ENCODE measurements at regions not wholly inside any gene's neighbourhood (a gene's known extent, or its start where the extent isn't known, plus 50 kb on each side); places are given as distances from the start of the nearest gene placed in this dataset.

DNA sequence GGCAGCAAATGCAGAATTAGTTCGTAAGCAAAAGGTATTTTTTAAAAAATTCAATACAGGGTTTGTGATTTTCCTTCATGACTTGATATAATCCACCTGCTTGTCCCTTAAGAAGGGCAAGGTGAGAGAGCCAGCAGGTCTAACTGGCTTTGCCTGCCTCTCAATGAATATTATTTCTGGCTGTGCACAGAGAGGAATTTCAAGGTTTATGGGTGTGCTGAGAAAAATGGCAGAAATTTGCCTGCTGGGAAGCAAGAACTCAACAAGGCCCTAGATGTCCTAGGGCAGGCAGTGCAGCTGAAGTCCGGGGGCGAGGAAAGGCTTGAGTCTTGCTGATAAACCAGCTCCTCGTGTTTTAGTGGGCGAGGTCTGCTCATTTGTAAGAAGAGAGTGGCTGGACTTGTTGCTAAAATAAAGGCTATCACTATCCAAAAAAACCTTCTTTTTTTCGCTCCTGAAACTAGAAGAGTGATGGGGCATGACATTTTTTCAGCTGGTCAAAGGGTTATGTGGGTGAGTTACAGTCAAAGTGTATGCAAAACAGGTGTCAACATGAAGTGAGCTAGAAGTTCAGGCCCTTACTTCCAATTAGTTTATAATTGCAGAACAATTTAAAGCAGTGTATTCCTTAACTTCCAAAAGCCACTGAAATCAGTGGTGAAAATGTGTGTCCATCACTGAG, 385.8 kb upstream of the KLF6 start:
- Mint-ChIP-seq H3K9me3 (peaks cover 20% of the 10 kb centered on the region), H3K27ac (no peak overlapping the region), H3K4me3 (no peak overlapping the region), H3K27me3 (ENCODE audit: low read depth) (no peaks in the 10 kb centered on the region), H3K4me1 (peaks cover 8% of the 10 kb centered on the region; the same call in 1 of the 2 replicates), H3K36me3 (peaks cover 4% of the 10 kb centered on the region)
- DNase-seq (ENCODE audit: low spot score) (no peak), ATAC-seq (no peak)
- ChIA-PET POLR2A (no interaction called here), CTCF (no interaction called here)
- TF ChIP-seq ZBTB21 (CRISPR knock-in tag; IDR thresholded peaks at IDR 0.05; ENCODE audit: borderline replicate concordance) (no peak), ESRRA (CRISPR knock-in tag; IDR thresholded peaks at IDR 0.05; ENCODE audit: borderline replicate concordance) (no peak), ATF3 (CRISPR knock-in tag; conservative IDR thresholded peaks at IDR 0.05) (no peak), E2F5 (CRISPR knock-in tag; IDR thresholded peaks at IDR 0.05) (no peak), KAT7 (CRISPR knock-in tag; IDR thresholded peaks at IDR 0.05; ENCODE audit: borderline replicate concordance) (no peak), GABPB1 (CRISPR knock-in tag; IDR thresholded peaks at IDR 0.05) (no peak), ATF1 (CRISPR knock-in tag; IDR thresholded peaks at IDR 0.05) (no peak), ZNF219 (CRISPR knock-in tag; IDR thresholded peaks at IDR 0.05; ENCODE audit: borderline replicate concordance) (no peak)
- TF ChIP-seq, protein P1, sequence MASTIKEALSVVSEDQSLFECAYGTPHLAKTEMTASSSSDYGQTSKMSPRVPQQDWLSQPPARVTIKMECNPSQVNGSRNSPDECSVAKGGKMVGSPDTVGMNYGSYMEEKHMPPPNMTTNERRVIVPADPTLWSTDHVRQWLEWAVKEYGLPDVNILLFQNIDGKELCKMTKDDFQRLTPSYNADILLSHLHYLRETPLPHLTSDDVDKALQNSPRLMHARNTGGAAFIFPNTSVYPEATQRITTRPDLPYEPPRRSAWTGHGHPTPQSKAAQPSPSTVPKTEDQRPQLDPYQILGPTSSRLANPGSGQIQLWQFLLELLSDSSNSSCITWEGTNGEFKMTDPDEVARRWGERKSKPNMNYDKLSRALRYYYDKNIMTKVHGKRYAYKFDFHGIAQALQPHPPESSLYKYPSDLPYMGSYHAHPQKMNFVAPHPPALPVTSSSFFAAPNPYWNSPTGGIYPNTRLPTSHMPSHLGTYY (CRISPR knock-in tag; IDR thresholded peaks at IDR 0.05): no peak
- TF ChIP-seq, protein P2, sequence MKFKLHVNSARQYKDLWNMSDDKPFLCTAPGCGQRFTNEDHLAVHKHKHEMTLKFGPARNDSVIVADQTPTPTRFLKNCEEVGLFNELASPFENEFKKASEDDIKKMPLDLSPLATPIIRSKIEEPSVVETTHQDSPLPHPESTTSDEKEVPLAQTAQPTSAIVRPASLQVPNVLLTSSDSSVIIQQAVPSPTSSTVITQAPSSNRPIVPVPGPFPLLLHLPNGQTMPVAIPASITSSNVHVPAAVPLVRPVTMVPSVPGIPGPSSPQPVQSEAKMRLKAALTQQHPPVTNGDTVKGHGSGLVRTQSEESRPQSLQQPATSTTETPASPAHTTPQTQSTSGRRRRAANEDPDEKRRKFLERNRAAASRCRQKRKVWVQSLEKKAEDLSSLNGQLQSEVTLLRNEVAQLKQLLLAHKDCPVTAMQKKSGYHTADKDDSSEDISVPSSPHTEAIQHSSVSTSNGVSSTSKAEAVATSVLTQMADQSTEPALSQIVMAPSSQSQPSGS (CRISPR knock-in tag; IDR thresholded peaks at IDR 0.05; ENCODE audit: borderline replicate concordance, low read depth): no peak

- POLR2A ChIA-PET: no interaction called here
- no peak overlapping the region for H3K4me3 Mint-ChIP-seq
- TF ChIP-seq ZNF317 (CRISPR knock-in tag; IDR thresholded peaks at IDR 0.05; ENCODE audit: borderline replicate concordance, low read depth) (no peak), E2F1 (CRISPR knock-in tag; IDR thresholded peaks at IDR 0.05) (no peak), ZNF232 (CRISPR knock-in tag; IDR thresholded peaks at IDR 0.05) (no peak), ZNF281 (CRISPR knock-in tag; IDR thresholded peaks at IDR 0.05) (no peak), NR2C2 (CRISPR knock-in tag; IDR thresholded peaks at IDR 0.05) (no peak), KAT7 (CRISPR knock-in tag; IDR thresholded peaks at IDR 0.05; ENCODE audit: borderline replicate concordance) (no peak), CBFB (CRISPR knock-in tag; IDR thresholded peaks at IDR 0.05; ENCODE audit: low read depth) (no peak), ZBTB21 (CRISPR knock-in tag; IDR thresholded peaks at IDR 0.05; ENCODE audit: borderline replicate concordance) (no peak), ESRRA (CRISPR knock-in tag; IDR thresholded peaks at IDR 0.05; ENCODE audit: borderline replicate concordance) (no peak), OVOL2 (CRISPR knock-in tag; IDR thresholded peaks at IDR 0.05; ENCODE audit: borderline replicate concordance) (no peak), NFYB (CRISPR knock-in tag; conservative IDR thresholded peaks at IDR 0.05; ENCODE audit: low read depth) (no peak)
- H3K36me3 Mint-ChIP-seq: peaks cover 4% of the 10 kb centered on the region
- no peak overlapping the region for H3K27ac Mint-ChIP-seq
- peaks cover 20% of the 10 kb centered on the region for H3K9me3 Mint-ChIP-seq
- H3K4me1 Mint-ChIP-seq: peaks cover 8% of the 10 kb centered on the region; the same call in 1 of the 2 replicates
- DNase-seq (ENCODE audit: low spot score): no peak
- no peaks in the 10 kb centered on the region for H3K27me3 Mint-ChIP-seq (ENCODE audit: low read depth)
- ATAC-seq: no peak
- CTCF ChIA-PET: interaction anchor here (0.9 kb wide), 1 partner anchor 645 kb away, joined by 3 read pairs; no protein-coding TSS in a partner anchor
These were observed 385.2 kb upstream of the KLF6 start for GRCh38 chr10:4170181-4170580.
